ENCODE measurements at regions not wholly inside any gene's neighbourhood (a gene's known extent, or its start where the extent isn't known, plus 50 kb on each side); places are given as distances from the start of the nearest gene placed in this dataset.
"Not testable (repeated sequence)": the region's sequence is repeated elsewhere in the genome, so short reads cannot be mapped to it uniquely, and the experiment has no call there.

- no peak for DNase-seq
Measured at GRCh38 chr3:197367081-197367780, 68.8 kb upstream of the DLG1 start.

- DNase-seq = no peak
Measured at GRCh38 chr3:197366301-197367044, 68.1 kb upstream of the DLG1 start.

- DNase-seq = no peak
Measured at GRCh38 chr3:197365586-197365985, 67.2 kb upstream of the DLG1 start.

- peak; percentile 34 for DNase-seq
Measured at GRCh38 chr3:197364410-197365071, 66.1 kb upstream of the DLG1 start.

GRCh38 chr3:197363553-197364409 is 65.4 kb upstream of the DLG1 start:
- peak; percentile 47 for DNase-seq

GRCh38 chr3:197362081-197362480 is 63.7 kb upstream of the DLG1 start:
- DNase-seq = no peak

- not testable (repeated sequence) for DNase-seq
Measured at GRCh38 chr3:197360095-197360494, 61.7 kb upstream of the DLG1 start.

GRCh38 chr3:197359476-197359875 is 61.1 kb upstream of the DLG1 start:
- DNase-seq = not testable (repeated sequence)

GRCh38 chr3:197356741-197357140 is 58.3 kb upstream of the DLG1 start:
- no peak for DNase-seq

- no peak for DNase-seq
Measured at GRCh38 chr3:197356275-197356674, 57.9 kb upstream of the DLG1 start.

- no peak for DNase-seq
Measured at GRCh38 chr3:197355713-197356112, 57.3 kb upstream of the DLG1 start.

- no peak for DNase-seq
Measured at GRCh38 chr3:197354568-197355001, 56.2 kb upstream of the DLG1 start.

GRCh38 chr3:197353867-197354567 is 55.6 kb upstream of the DLG1 start:
- DNase-seq = no peak

GRCh38 chr3:197353001-197353866 is 54.8 kb upstream of the DLG1 start:
- DNase-seq = no peak

GRCh38 chr3:197352382-197352781 is 54.0 kb upstream of the DLG1 start:
- no peak for DNase-seq

- DNase-seq = no peak
Measured at GRCh38 chr3:197350446-197350845, 52.0 kb upstream of the DLG1 start.

GRCh38 chr3:197349368-197349767 is 51.0 kb upstream of the DLG1 start:
- no peak for DNase-seq

Measured in activated effector memory CD4-positive, alpha-beta T cell treated with anti-CD3 and anti-CD28 coated beads, Interleukin-2, amount 50 U/mL, for 16 hours (primary cell).